ENCODE measurements at regions not wholly inside any gene's neighbourhood (a gene's known extent, or its start where the extent isn't known, plus 50 kb on each side); places are given as distances from the start of the nearest gene placed in this dataset.
"Not testable (repeated sequence)": the region's sequence is repeated elsewhere in the genome, so short reads cannot be mapped to it uniquely, and the experiment has no call there.

GRCh38 chr15:88965097-88965496 is 51.9 kb upstream of the MFGE8 start:
- not testable (repeated sequence) for H3K27me3 ChIP-seq (ENCODE audit: control insufficient read depth, insufficient read depth, low read length)

GRCh38 chr15:88970232-88970631 is 57.1 kb upstream of the MFGE8 start:
- no peak overlapping the region for H3K4me3 ChIP-seq (ENCODE audit: low read depth, low read length)
- DNase-seq (ENCODE audit: low read depth): no peak
- no peaks in the 10 kb centered on the region for H3K36me3 ChIP-seq (ENCODE audit: control insufficient read depth, insufficient read depth, low read length)
- no peaks in the 10 kb centered on the region for H3K27me3 ChIP-seq (ENCODE audit: control insufficient read depth, insufficient read depth, low read length)
- no peak for TF ChIP-seq CTCF (IDR thresholded peaks at IDR 0.05; ENCODE audit: insufficient read depth, low read length, poor library complexity, severe bottlenecking)

More at GRCh38 chr15:88965097-88965496, 51.9 kb upstream of the MFGE8 start:
- not testable (repeated sequence) for DNase-seq (ENCODE audit: low read depth); H3K36me3 ChIP-seq (ENCODE audit: control insufficient read depth, insufficient read depth, low read length); H3K4me3 ChIP-seq (ENCODE audit: low read depth, low read length)

DNA sequence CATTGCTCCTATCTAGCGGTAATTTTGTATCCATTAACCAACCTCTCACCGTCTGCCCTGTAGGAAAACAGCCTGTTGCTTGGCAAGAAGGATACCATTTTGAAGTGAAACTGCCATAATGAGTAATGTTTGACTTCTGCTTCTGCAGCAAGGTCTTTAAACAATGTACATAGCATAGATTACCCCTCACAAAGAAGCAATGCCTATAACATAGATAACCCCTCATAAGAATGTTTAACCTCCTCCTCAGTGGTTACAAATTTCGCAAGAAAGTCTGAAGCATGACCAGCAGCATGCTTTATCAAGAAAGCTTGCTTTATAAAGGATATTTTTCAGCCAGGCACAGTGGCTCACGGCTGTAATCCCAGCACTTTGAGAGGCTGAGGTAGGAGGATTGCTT is 61.2 kb upstream of the MFGE8 start:
- DNase-seq (ENCODE audit: low read depth): no peak
- no peaks in the 10 kb centered on the region for H3K36me3 ChIP-seq (ENCODE audit: control insufficient read depth, insufficient read depth, low read length)
- no peak overlapping the region for H3K4me3 ChIP-seq (ENCODE audit: low read depth, low read length)
- no peak for TF ChIP-seq CTCF (IDR thresholded peaks at IDR 0.05; ENCODE audit: insufficient read depth, low read length, poor library complexity, severe bottlenecking)
- no peaks in the 10 kb centered on the region for H3K27me3 ChIP-seq (ENCODE audit: control insufficient read depth, insufficient read depth, low read length)

DNA sequence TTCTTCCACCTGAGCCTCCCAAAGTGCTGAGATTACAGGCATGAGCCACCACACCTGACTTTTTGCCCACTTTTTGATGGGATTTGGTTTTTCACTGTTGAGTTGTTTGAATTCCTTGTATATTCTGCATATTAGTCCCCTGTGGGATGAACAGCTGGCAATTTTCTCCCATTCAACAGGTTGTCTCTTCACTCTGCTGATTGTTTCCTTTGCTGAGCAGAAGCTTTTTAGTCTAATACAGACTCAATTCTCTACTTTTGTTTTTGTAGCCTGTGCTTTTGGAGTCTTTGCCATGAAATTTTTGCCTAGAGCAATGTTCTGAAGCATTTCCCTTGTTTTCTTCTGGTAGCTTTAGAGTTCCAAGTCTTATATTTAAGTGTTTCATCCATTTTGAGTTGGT is 62.7 kb upstream of the MFGE8 start:
- H3K4me3 ChIP-seq (ENCODE audit: low read depth, low read length): no peak overlapping the region
- DNase-seq (ENCODE audit: low read depth): no peak

DNA sequence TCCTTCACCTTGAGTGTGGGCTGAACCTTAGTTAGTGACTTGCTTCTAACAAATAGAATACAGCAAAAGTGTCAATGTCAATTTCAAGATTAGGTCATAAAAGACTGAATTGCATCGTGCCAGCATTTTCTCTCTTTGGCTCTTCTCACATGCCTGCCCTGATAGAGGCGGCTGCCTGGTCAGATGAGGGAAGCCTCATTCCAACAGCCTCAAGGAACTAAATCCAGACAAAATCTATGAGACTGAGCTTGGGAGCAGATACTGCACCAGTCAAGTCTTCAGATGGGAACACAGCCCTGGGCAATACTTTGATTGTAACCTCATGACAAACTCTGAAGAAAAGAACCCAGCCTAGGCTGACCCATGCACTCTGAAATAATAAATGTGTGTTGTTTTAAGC is 63.5 kb upstream of the MFGE8 start:
- no peak for DNase-seq (ENCODE audit: low read depth)
- Histone ChIP-seq H3K4me3 (ENCODE audit: low read depth, low read length) (no peak overlapping the region), H3K36me3 (ENCODE audit: control insufficient read depth, insufficient read depth, low read length) (no peaks in the 10 kb centered on the region), H3K27me3 (ENCODE audit: control insufficient read depth, insufficient read depth, low read length) (no peaks in the 10 kb centered on the region)
- TF ChIP-seq CTCF (IDR thresholded peaks at IDR 0.05; ENCODE audit: insufficient read depth, low read length, poor library complexity, severe bottlenecking): no peak

More for the DNA sequence above, 62.7 kb upstream of the MFGE8 start:
- Histone ChIP-seq H3K27me3 (ENCODE audit: control insufficient read depth, insufficient read depth, low read length) (no peaks in the 10 kb centered on the region), H3K36me3 (ENCODE audit: control insufficient read depth, insufficient read depth, low read length) (no peaks in the 10 kb centered on the region)
- no peak for TF ChIP-seq CTCF (IDR thresholded peaks at IDR 0.05; ENCODE audit: insufficient read depth, low read length, poor library complexity, severe bottlenecking)

GRCh38 chr15:88979674-88980073 is 66.5 kb upstream of the MFGE8 start:
- Histone ChIP-seq H3K27me3 (ENCODE audit: control insufficient read depth, insufficient read depth, low read length) (no peaks in the 10 kb centered on the region), H3K4me3 (ENCODE audit: low read depth, low read length) (no peak overlapping the region), H3K36me3 (ENCODE audit: control insufficient read depth, insufficient read depth, low read length) (no peaks in the 10 kb centered on the region)
- no peak for DNase-seq (ENCODE audit: low read depth)
- TF ChIP-seq CTCF (IDR thresholded peaks at IDR 0.05; ENCODE audit: insufficient read depth, low read length, poor library complexity, severe bottlenecking): no peak

Measured in kidney epithelial cell (primary cell).